ENCODE measurements at regions not wholly inside any gene's neighbourhood (a gene's known extent, or its start where the extent isn't known, plus 50 kb on each side); places are given as distances from the start of the nearest gene placed in this dataset.

GRCh38 chr5:58044166-58044565 lies 415.7 kb downstream of the PLK2 start:
- H2BK15ac ChIP-seq (replicated peaks; ENCODE audit: low read depth), result no peak overlapping the region
- no peak overlapping the region for H3K27ac ChIP-seq (ENCODE audit: low read depth, low read length)
- H4K8ac ChIP-seq (ENCODE audit: low read depth, low read length), result no peak overlapping the region
- no peak overlapping the region for H2BK5ac ChIP-seq (ENCODE audit: low read length)
- H3K23ac ChIP-seq (ENCODE audit: low read length), result no peak overlapping the region
- no CpG with 5 or more reads among the region's 6 CpGs for WGBS (ENCODE audit: extremely low coverage, insufficient coverage, low lambda C conversion rate)
- no peak overlapping the region for H3K9ac ChIP-seq (ENCODE audit: low read length)
- no peaks in the 10 kb centered on the region for H3K79me2 ChIP-seq (ENCODE audit: control insufficient read depth, insufficient read depth, low read length)
- peaks cover 2% of the 10 kb centered on the region for H3K4me1 ChIP-seq (ENCODE audit: control insufficient read depth, low read depth, low read length)
- no peak overlapping the region for H4K5ac ChIP-seq (ENCODE audit: low read length)
- H2BK120ac ChIP-seq (ENCODE audit: low read depth, low read length), result no peak overlapping the region
- no peak overlapping the region for H3K4ac ChIP-seq (ENCODE audit: low read depth, low read length)
- H3K18ac ChIP-seq (ENCODE audit: low read length), result no peak overlapping the region
- H3K56ac ChIP-seq (ENCODE audit: low read length), result no peak overlapping the region
- no peak overlapping the region for H3K4me2 ChIP-seq (ENCODE audit: low read length)
- H3K4me3 ChIP-seq (ENCODE audit: low read length), result no peak overlapping the region
- DNase-seq, result no peak
- no peak overlapping the region for H2AK5ac ChIP-seq (ENCODE audit: low read length)
- H3K79me1 ChIP-seq (ENCODE audit: low read length), result no peaks in the 10 kb centered on the region
- H3K27me3 ChIP-seq (ENCODE audit: insufficient read depth, low read length, poor library complexity), result no peaks in the 10 kb centered on the region
- no peaks in the 10 kb centered on the region for H3K36me3 ChIP-seq (ENCODE audit: control insufficient read depth, insufficient read depth, low read length)

- no peak overlapping the region for H3K4ac ChIP-seq (ENCODE audit: low read depth, low read length)
- no peak overlapping the region for H3K4me3 ChIP-seq (ENCODE audit: low read length)
- H3K4me1 ChIP-seq (ENCODE audit: control insufficient read depth, low read depth, low read length), result no peaks in the 10 kb centered on the region
- H3K18ac ChIP-seq (ENCODE audit: low read length), result no peak overlapping the region
- peak; percentile 89 for DNase-seq
- no peaks in the 10 kb centered on the region for H3K27me3 ChIP-seq (ENCODE audit: insufficient read depth, low read length, poor library complexity)
- no peaks in the 10 kb centered on the region for H3K36me3 ChIP-seq (ENCODE audit: control insufficient read depth, insufficient read depth, low read length)
- H2BK15ac ChIP-seq (replicated peaks; ENCODE audit: low read depth), result no peak overlapping the region
- H2BK120ac ChIP-seq (ENCODE audit: low read depth, low read length), result no peak overlapping the region
- H3K79me1 ChIP-seq (ENCODE audit: low read length), result no peaks in the 10 kb centered on the region
- no peak overlapping the region for H3K9ac ChIP-seq (ENCODE audit: low read length)
- H4K5ac ChIP-seq (ENCODE audit: low read length), result no peak overlapping the region
- H3K79me2 ChIP-seq (ENCODE audit: control insufficient read depth, insufficient read depth, low read length), result no peaks in the 10 kb centered on the region
- no peak overlapping the region for H3K56ac ChIP-seq (ENCODE audit: low read length)
- H2AK5ac ChIP-seq (ENCODE audit: low read length), result no peak overlapping the region
- WGBS (ENCODE audit: extremely low coverage, insufficient coverage, low lambda C conversion rate), result no CpG with 5 or more reads among the region's 2 CpGs
- H3K27ac ChIP-seq (ENCODE audit: low read depth, low read length), result no peak overlapping the region
- no peak overlapping the region for H2BK5ac ChIP-seq (ENCODE audit: low read length)
- no peak overlapping the region for H3K4me2 ChIP-seq (ENCODE audit: low read length)
- no peak overlapping the region for H3K23ac ChIP-seq (ENCODE audit: low read length)
- H4K8ac ChIP-seq (ENCODE audit: low read depth, low read length), result no peak overlapping the region
Observed at GRCh38 chr5:58043032-58043945, 416.6 kb downstream of the PLK2 start.

- Histone ChIP-seq H2BK120ac (ENCODE audit: low read depth, low read length) (no peak overlapping the region), H2BK5ac (ENCODE audit: low read length) (no peak overlapping the region), H3K56ac (ENCODE audit: low read length) (no peak overlapping the region), H4K8ac (ENCODE audit: low read depth, low read length) (no peak overlapping the region), H3K23ac (ENCODE audit: low read length) (no peak overlapping the region), H3K4me1 (ENCODE audit: control insufficient read depth, low read depth, low read length) (no peaks in the 10 kb centered on the region), H3K27ac (ENCODE audit: low read depth, low read length) (no peak overlapping the region), H3K18ac (ENCODE audit: low read length) (no peak overlapping the region), H3K9ac (ENCODE audit: low read length) (no peak overlapping the region), H3K27me3 (ENCODE audit: insufficient read depth, low read length, poor library complexity) (no peaks in the 10 kb centered on the region), H2BK15ac (replicated peaks; ENCODE audit: low read depth) (no peak overlapping the region), H3K79me1 (ENCODE audit: low read length) (no peaks in the 10 kb centered on the region), H2AK5ac (ENCODE audit: low read length) (no peak overlapping the region), H3K4ac (ENCODE audit: low read depth, low read length) (no peak overlapping the region), H3K4me2 (ENCODE audit: low read length) (no peak overlapping the region), H3K4me3 (ENCODE audit: low read length) (no peak overlapping the region), H3K36me3 (ENCODE audit: control insufficient read depth, insufficient read depth, low read length) (no peaks in the 10 kb centered on the region), H4K5ac (ENCODE audit: low read length) (no peak overlapping the region), H3K79me2 (ENCODE audit: control insufficient read depth, insufficient read depth, low read length) (no peaks in the 10 kb centered on the region)
- WGBS (ENCODE audit: extremely low coverage, insufficient coverage, low lambda C conversion rate), result no CpG with 5 or more reads among the region's 3 CpGs
- no peak for DNase-seq
Observed at GRCh38 chr5:58041884-58042283, 418.0 kb downstream of the PLK2 start.

GRCh38 chr5:58040846-58041245 lies 419.0 kb downstream of the PLK2 start:
- Histone ChIP-seq H3K27ac (ENCODE audit: low read depth, low read length) (no peak overlapping the region), H3K9ac (ENCODE audit: low read length) (no peak overlapping the region), H3K79me2 (ENCODE audit: control insufficient read depth, insufficient read depth, low read length) (no peaks in the 10 kb centered on the region), H3K4ac (ENCODE audit: low read depth, low read length) (no peak overlapping the region), H2BK120ac (ENCODE audit: low read depth, low read length) (no peak overlapping the region), H4K5ac (ENCODE audit: low read length) (no peak overlapping the region), H3K79me1 (ENCODE audit: low read length) (no peaks in the 10 kb centered on the region), H3K18ac (ENCODE audit: low read length) (no peak overlapping the region), H3K27me3 (ENCODE audit: insufficient read depth, low read length, poor library complexity) (no peaks in the 10 kb centered on the region), H3K4me1 (ENCODE audit: control insufficient read depth, low read depth, low read length) (no peaks in the 10 kb centered on the region), H3K36me3 (ENCODE audit: control insufficient read depth, insufficient read depth, low read length) (no peaks in the 10 kb centered on the region), H3K4me3 (ENCODE audit: low read length) (no peak overlapping the region), H2AK5ac (ENCODE audit: low read length) (no peak overlapping the region), H2BK15ac (replicated peaks; ENCODE audit: low read depth) (no peak overlapping the region), H4K8ac (ENCODE audit: low read depth, low read length) (no peak overlapping the region), H3K23ac (ENCODE audit: low read length) (no peak overlapping the region), H3K56ac (ENCODE audit: low read length) (no peak overlapping the region), H2BK5ac (ENCODE audit: low read length) (no peak overlapping the region), H3K4me2 (ENCODE audit: low read length) (no peak overlapping the region)
- no CpG with 5 or more reads among the region's 1 CpG for WGBS (ENCODE audit: extremely low coverage, insufficient coverage, low lambda C conversion rate)
- DNase-seq, result no peak

- no peak overlapping the region for H2BK5ac ChIP-seq (ENCODE audit: low read length)
Observed at GRCh38 chr5:58040044-58040443, 419.8 kb downstream of the PLK2 start.

GRCh38 chr5:58037899-58038298 lies 422.0 kb downstream of the PLK2 start:
- no peak overlapping the region for H3K9ac ChIP-seq (ENCODE audit: low read length)
- H2BK5ac ChIP-seq (ENCODE audit: low read length), result no peak overlapping the region
- no peaks in the 10 kb centered on the region for H3K79me2 ChIP-seq (ENCODE audit: control insufficient read depth, insufficient read depth, low read length)
- no peaks in the 10 kb centered on the region for H3K4me1 ChIP-seq (ENCODE audit: control insufficient read depth, low read depth, low read length)
- no peak for DNase-seq
- H3K23ac ChIP-seq (ENCODE audit: low read length), result no peak overlapping the region
- no peaks in the 10 kb centered on the region for H3K27me3 ChIP-seq (ENCODE audit: insufficient read depth, low read length, poor library complexity)
- no peak overlapping the region for H3K4ac ChIP-seq (ENCODE audit: low read depth, low read length)
- no peak overlapping the region for H2BK120ac ChIP-seq (ENCODE audit: low read depth, low read length)
- no peaks in the 10 kb centered on the region for H3K79me1 ChIP-seq (ENCODE audit: low read length)
- H3K18ac ChIP-seq (ENCODE audit: low read length), result no peak overlapping the region
- H3K4me3 ChIP-seq (ENCODE audit: low read length), result no peak overlapping the region
- no peak overlapping the region for H3K27ac ChIP-seq (ENCODE audit: low read depth, low read length)
- no peak overlapping the region for H2AK5ac ChIP-seq (ENCODE audit: low read length)
- H4K5ac ChIP-seq (ENCODE audit: low read length), result no peak overlapping the region
- H3K4me2 ChIP-seq (ENCODE audit: low read length), result no peak overlapping the region
- H2BK15ac ChIP-seq (replicated peaks; ENCODE audit: low read depth), result no peak overlapping the region
- WGBS (ENCODE audit: extremely low coverage, insufficient coverage, low lambda C conversion rate), result no CpG with 5 or more reads among the region's 3 CpGs
- no peak overlapping the region for H3K56ac ChIP-seq (ENCODE audit: low read length)
- H4K8ac ChIP-seq (ENCODE audit: low read depth, low read length), result no peak overlapping the region
- H3K36me3 ChIP-seq (ENCODE audit: control insufficient read depth, insufficient read depth, low read length), result no peaks in the 10 kb centered on the region

More at GRCh38 chr5:58040044-58040443, 419.8 kb downstream of the PLK2 start:
- H3K18ac ChIP-seq (ENCODE audit: low read length), result no peak overlapping the region
- H2AK5ac ChIP-seq (ENCODE audit: low read length), result no peak overlapping the region
- H3K27me3 ChIP-seq (ENCODE audit: insufficient read depth, low read length, poor library complexity), result no peaks in the 10 kb centered on the region
- H3K56ac ChIP-seq (ENCODE audit: low read length), result no peak overlapping the region
- H2BK120ac ChIP-seq (ENCODE audit: low read depth, low read length), result no peak overlapping the region
- H4K5ac ChIP-seq (ENCODE audit: low read length), result no peak overlapping the region
- H3K9ac ChIP-seq (ENCODE audit: low read length), result no peak overlapping the region
- H4K8ac ChIP-seq (ENCODE audit: low read depth, low read length), result no peak overlapping the region
- H3K4me1 ChIP-seq (ENCODE audit: control insufficient read depth, low read depth, low read length), result no peaks in the 10 kb centered on the region
- H3K4me2 ChIP-seq (ENCODE audit: low read length), result no peak overlapping the region
- no peak overlapping the region for H3K4ac ChIP-seq (ENCODE audit: low read depth, low read length)
- no peak overlapping the region for H3K27ac ChIP-seq (ENCODE audit: low read depth, low read length)
- no peaks in the 10 kb centered on the region for H3K79me2 ChIP-seq (ENCODE audit: control insufficient read depth, insufficient read depth, low read length)
- no peaks in the 10 kb centered on the region for H3K36me3 ChIP-seq (ENCODE audit: control insufficient read depth, insufficient read depth, low read length)
- no peaks in the 10 kb centered on the region for H3K79me1 ChIP-seq (ENCODE audit: low read length)
- H3K23ac ChIP-seq (ENCODE audit: low read length), result no peak overlapping the region
- H3K4me3 ChIP-seq (ENCODE audit: low read length), result no peak overlapping the region
- DNase-seq, result no peak
- no CpG with 5 or more reads among the region's 2 CpGs for WGBS (ENCODE audit: extremely low coverage, insufficient coverage, low lambda C conversion rate)
- H2BK15ac ChIP-seq (replicated peaks; ENCODE audit: low read depth), result no peak overlapping the region
